HG03354 (cell line): ENCODE measurements at regions not wholly inside any gene's neighbourhood (a gene's known extent, or its start where the extent isn't known, plus 50 kb on each side); places are given as distances from the start of the nearest gene placed in this dataset.

Experiments used
- ATAC-seq: cut with Tn5 transposase; IDR thresholded peaks from one replicate; pipeline ENCODE4 v1.9.1; 2021; ENCODE audit warnings: mild to moderate bottlenecking; ENCODE audit not compliant: unreplicated experiment, poor library complexity, severe bottlenecking

GRCh38 chr14:61939776-61940175 lies 177.6 kb downstream of the SNAPC1 start:
- no peak for ATAC-seq

- no peak for ATAC-seq
Observed at GRCh38 chr14:61940666-61941420, 178.6 kb downstream of the SNAPC1 start.

GRCh38 chr14:61941421-61942150 lies 179.4 kb downstream of the SNAPC1 start:
- ATAC-seq = no peak

GRCh38 chr14:61948376-61948775 lies 186.2 kb downstream of the SNAPC1 start:
- no peak for ATAC-seq

GRCh38 chr14:61950340-61950739 lies 188.1 kb downstream of the SNAPC1 start:
- no peak for ATAC-seq

- ATAC-seq = no peak
Observed at GRCh38 chr14:61953602-61954001, 191.4 kb downstream of the SNAPC1 start.

- no peak for ATAC-seq
Observed at GRCh38 chr14:61954306-61954705, 192.1 kb downstream of the SNAPC1 start.

- no peak for ATAC-seq
Observed at GRCh38 chr14:61956517-61956916, 194.3 kb downstream of the SNAPC1 start.

GRCh38 chr14:61959348-61959747 lies 197.1 kb downstream of the SNAPC1 start:
- ATAC-seq = no peak

- no peak for ATAC-seq
Observed at GRCh38 chr14:61961369-61961768, 199.1 kb downstream of the SNAPC1 start.

GRCh38 chr14:61963926-61964325 lies 201.7 kb downstream of the SNAPC1 start:
- ATAC-seq = no peak

GRCh38 chr14:61965030-61965745 lies 203.0 kb downstream of the SNAPC1 start:
- ATAC-seq = no peak

- no peak for ATAC-seq
Observed at GRCh38 chr14:61968207-61968606, 206.0 kb downstream of the SNAPC1 start.

- no peak for ATAC-seq
Observed at GRCh38 chr14:61972711-61973110, 210.5 kb downstream of the SNAPC1 start.

GRCh38 chr14:61973981-61974380 lies 211.8 kb downstream of the SNAPC1 start:
- ATAC-seq = no peak

GRCh38 chr14:61977217-61977616 lies 215.0 kb downstream of the SNAPC1 start:
- ATAC-seq = no peak

GRCh38 chr14:61988240-61988639 lies 226.0 kb downstream of the SNAPC1 start:
- no peak for ATAC-seq

GRCh38 chr14:61992139-61992538 lies 229.9 kb downstream of the SNAPC1 start:
- ATAC-seq = no peak

- no peak for ATAC-seq
Observed at GRCh38 chr14:61992926-61993325, 230.7 kb downstream of the SNAPC1 start.

- no peak for ATAC-seq
Observed at GRCh38 chr14:61994589-61994988, 232.4 kb downstream of the SNAPC1 start.

- no peak for ATAC-seq
Observed at GRCh38 chr14:61996753-61997152, 234.5 kb downstream of the SNAPC1 start.
